Neural cell (in vitro differentiated cells): ENCODE measurements at regions not wholly inside any gene's neighbourhood (a gene's known extent, or its start where the extent isn't known, plus 50 kb on each side); places are given as distances from the start of the nearest gene placed in this dataset.

Experiments used
- H2AFZ ChIP-seq: fragments of 200-600, 300-800 bp; sonication (generic), shearing (Covaris generic); 2 replicates; pipeline ENCODE4 v1.6.0; 2014; ENCODE audit warnings: low read depth, mild to moderate bottlenecking, antibody characterized with exemption, low read length, moderate library complexity
- H3F3A ChIP-seq: fragments of 200-600 bp; shearing (Covaris generic); 2 replicates; pipeline ENCODE4 v1.6.1; 2016; ENCODE audit warnings: mild to moderate bottlenecking, moderate library complexity, mixed read lengths, antibody characterized with exemption, low read length; ENCODE audit not compliant: insufficient read depth, poor library complexity, severe bottlenecking
- H3K27ac ChIP-seq: fragments of 200-600, 300-800 bp; sonication (generic), shearing (Covaris generic); 2 replicates; pipeline ENCODE4 v1.5.1; 2014; ENCODE audit warnings: mild to moderate bottlenecking, low read length, moderate library complexity
- H3K27me3 ChIP-seq: fragments of 300-800, 200-600 bp; sonication (generic), shearing (Covaris generic); 2 replicates; pipeline ENCODE4 v1.6.0; 2014; ENCODE audit warnings: mild to moderate bottlenecking, low read depth, low read length, moderate library complexity; ENCODE audit not compliant: insufficient read depth
- H3K36me3 ChIP-seq: fragments of 300-800, 200-600 bp; sonication (generic), shearing (Covaris generic); 2 replicates; pipeline ENCODE4 v1.5.1; 2014; ENCODE audit warnings: mild to moderate bottlenecking, antibody characterized with exemption, low read length, moderate library complexity; ENCODE audit not compliant: insufficient read depth
- H3K4me2 ChIP-seq: fragments of 300-800, 200-600 bp; sonication (generic), shearing (Covaris generic); 2 replicates; pipeline ENCODE4 v1.6.0; 2014; ENCODE audit warnings: mild to moderate bottlenecking, low read length
- H3K4me3 ChIP-seq: fragments of 300-800, 200-600 bp; sonication (generic), shearing (Covaris generic); 2 replicates; pipeline ENCODE4 v1.5.1; 2014; ENCODE audit warnings: mild to moderate bottlenecking, low read length, moderate library complexity
- H3K79me2 ChIP-seq: fragments of 200-600 bp; shearing (Covaris generic); replicated peaks from 2 replicates; pipeline ENCODE4 v1.6.0; 2014; ENCODE audit warnings: mild to moderate bottlenecking, low read length, moderate library complexity; ENCODE audit not compliant: insufficient read depth
- H3K9ac ChIP-seq: fragments of 300-800, 200-600 bp; sonication (generic), shearing (Covaris generic); 2 replicates; pipeline ENCODE4 v1.6.1; 2016; ENCODE audit warnings: mild to moderate bottlenecking, low read length, mixed read lengths
- H3K9me2 ChIP-seq: fragments of 200-600 bp; shearing (Covaris generic); 2 replicates; pipeline ENCODE4 v1.6.1; 2016; ENCODE audit warnings: mild to moderate bottlenecking, low read length, mixed read lengths; ENCODE audit not compliant: insufficient read depth
- H3K9me3 ChIP-seq: fragments of 200-600, 300-800 bp; sonication (generic), shearing (Covaris generic); 2 replicates; pipeline ENCODE4 v1.6.1; 2016; ENCODE audit warnings: mild to moderate bottlenecking, mixed run types, low read length, moderate library complexity, mixed read lengths
- H4K20me1 ChIP-seq: fragments of 200-600 bp; shearing (Covaris generic); 2 replicates; pipeline ENCODE4 v1.6.1; 2016; ENCODE audit warnings: mild to moderate bottlenecking, mixed run types; ENCODE audit not compliant: insufficient read depth
- CTCF ChIP-seq: fragments of 450-650 bp; IDR thresholded peaks from 2 replicates; pipeline ENCODE4 v1.5.1; 2014; ENCODE audit warnings: antibody characterized with exemption, mild to moderate bottlenecking, moderate library complexity; ENCODE audit not compliant: poor library complexity, severe bottlenecking
- EP300 ChIP-seq: fragments of 450-650 bp; conservative IDR thresholded peaks from 2 replicates; pipeline ENCODE4 v1.6.1; 2014; ENCODE audit warnings: antibody characterized with exemption, mild to moderate bottlenecking, moderate library complexity; ENCODE audit not compliant: poor library complexity, severe bottlenecking
- EZH2 ChIP-seq: fragments of 200-600, 300-800 bp; shearing (Covaris generic), sonication (generic); IDR thresholded peaks from 2 replicates; pipeline ENCODE4 v1.6.1; 2014; ENCODE audit warnings: antibody characterized with exemption, low read length, borderline replicate concordance, mild to moderate bottlenecking; ENCODE audit not compliant: insufficient read depth, poor library complexity, severe bottlenecking
- MXI1 ChIP-seq: fragments of 450-650 bp; conservative IDR thresholded peaks from 2 replicates; pipeline ENCODE4 v1.6.1; 2014; ENCODE audit warnings: antibody characterized with exemption, mild to moderate bottlenecking; ENCODE audit not compliant: poor library complexity, severe bottlenecking
- POLR2AphosphoS5 ChIP-seq: IDR thresholded peaks from 2 replicates; pipeline ENCODE4 v1.6.1; 2012
- RAD21 ChIP-seq: fragments of 450-650 bp; conservative IDR thresholded peaks from 2 replicates; pipeline ENCODE4 v1.6.1; 2014; ENCODE audit warnings: antibody characterized with exemption, mild to moderate bottlenecking, moderate library complexity
- REST ChIP-seq: IDR thresholded peaks from 2 replicates; pipeline ENCODE4 v1.6.1; 2012; ENCODE audit warnings: borderline replicate concordance
- SMC3 ChIP-seq: fragments of 450-650 bp; conservative IDR thresholded peaks from 2 replicates; pipeline ENCODE4 v1.6.1; 2014; ENCODE audit warnings: antibody characterized with exemption, mild to moderate bottlenecking, moderate library complexity; ENCODE audit not compliant: poor library complexity
- TAF1 ChIP-seq: IDR thresholded peaks from 2 replicates; pipeline ENCODE4 v1.6.1; 2012; ENCODE audit warnings: low read depth

GRCh38 chr11:47918370-47918690, 62.0 kb upstream of the PTPRJ start:
- H3K36me3 ChIP-seq: no peaks in the 10 kb centered on the region
- H3K27me3 ChIP-seq: no peaks in the 10 kb centered on the region
- no peaks in the 10 kb centered on the region for H3F3A ChIP-seq
- H3K4me2 ChIP-seq: no peak overlapping the region
- H2AFZ ChIP-seq: no peak overlapping the region
- no peak overlapping the region for H3K4me3 ChIP-seq
- no peak overlapping the region for H3K9ac ChIP-seq
- H4K20me1 ChIP-seq: no peaks in the 10 kb centered on the region
- no peaks in the 10 kb centered on the region for H3K79me2 ChIP-seq
- TF ChIP-seq EZH2: no peak
- no peak for TF ChIP-seq CTCF
- TF ChIP-seq EP300: no peak
- no peak for TF ChIP-seq TAF1
- TF ChIP-seq MXI1: no peak
- no peak for TF ChIP-seq RAD21
- TF ChIP-seq REST: no peak
- no peak for TF ChIP-seq SMC3
- no peak for TF ChIP-seq POLR2AphosphoS5
- no peaks in the 10 kb centered on the region for H3K9me2 ChIP-seq
- H3K9me3 ChIP-seq: no peaks in the 10 kb centered on the region
- no peak overlapping the region for H3K27ac ChIP-seq

- no peak for TF ChIP-seq CTCF
- TF ChIP-seq RAD21: no peak
- no peaks in the 10 kb centered on the region for H3K79me2 ChIP-seq
- no peak overlapping the region for H3K27ac ChIP-seq
- no peak overlapping the region for H3K9ac ChIP-seq
- no peaks in the 10 kb centered on the region for H3K9me3 ChIP-seq
- no peaks in the 10 kb centered on the region for H4K20me1 ChIP-seq
- no peaks in the 10 kb centered on the region for H3K27me3 ChIP-seq
- no peak overlapping the region for H2AFZ ChIP-seq
- no peaks in the 10 kb centered on the region for H3K9me2 ChIP-seq
- H3F3A ChIP-seq: no peaks in the 10 kb centered on the region
- no peaks in the 10 kb centered on the region for H3K36me3 ChIP-seq
- no peak overlapping the region for H3K4me3 ChIP-seq
- H3K4me2 ChIP-seq: no peak overlapping the region
These were observed 62.6 kb upstream of the PTPRJ start for GRCh38 chr11:47917599-47918369.
